ENCODE measurements at regions not wholly inside any gene's neighbourhood (a gene's known extent, or its start where the extent isn't known, plus 50 kb on each side); places are given as distances from the start of the nearest gene placed in this dataset.

GRCh38 chr20:60252866-60253265 is 294.6 kb downstream of the CDH26 start:
- Histone ChIP-seq H3K27me3 (replicated peaks in 1 of 4; ENCODE audit: control insufficient read depth in 3 of 4, extremely low read depth in 1 of 4, insufficient read depth in 3 of 4, low read length in 3 of 4) (peaks cover 0 to 2% (median 0%) of the 10 kb centered on the region in 4 experiments; a peak in 2 of 7 replicates), H3K9ac (replicated peaks in 1 of 4; ENCODE audit: extremely low read depth in 1 of 4, low read depth in 3 of 4, low read length in 3 of 4) (no peak overlapping the region), H3K36me3 (ENCODE audit: control insufficient read depth in 2 of 4, insufficient read depth in 4 of 4, low read length in 3 of 4) (no peaks in the 10 kb centered on the region), H4K5ac (ENCODE audit: insufficient read length, low read depth, low read length) (no peak overlapping the region), H3K23me2 (ENCODE audit: low read depth, low read length) (no peaks in the 10 kb centered on the region), H4K8ac (ENCODE audit: extremely low read depth, insufficient read depth, low read length) (no peak overlapping the region), H3K27ac (ENCODE audit: low read depth, low read length) (no peak overlapping the region), H4K91ac (replicated peaks; ENCODE audit: insufficient read length, low read length) (no peak overlapping the region), H2AFZ (ENCODE audit: low read length) (no peak overlapping the region), H3K18ac (ENCODE audit: extremely low read depth, low read length) (no peak overlapping the region), H3K4ac (replicated peaks; ENCODE audit: insufficient read length, low read depth, low read length) (no peak overlapping the region), H3K14ac (ENCODE audit: insufficient read length) (no peak overlapping the region), H2BK5ac (ENCODE audit: low read depth, low read length) (no peak overlapping the region), H3K4me1 (replicated peaks in 1 of 4; ENCODE audit: control insufficient read depth in 3 of 4, insufficient read depth in 4 of 4, low read length in 3 of 4) (peaks cover 0 to 4% (median 1%) of the 10 kb centered on the region in 4 experiments; a peak in 2 of 7 replicates), H3K4me2 (ENCODE audit: insufficient read depth in 1 of 2, low read depth in 2 of 2, low read length in 2 of 2) (no peak overlapping the region), H2BK20ac (ENCODE audit: low read length) (no peak overlapping the region), H3K79me1 (ENCODE audit: low read depth, low read length) (no peaks in the 10 kb centered on the region), H4K20me1 (replicated peaks in 1 of 2; ENCODE audit: control insufficient read depth in 1 of 2, insufficient read depth in 2 of 2, low read length in 2 of 2) (no peaks in the 10 kb centered on the region), H3K56ac (replicated peaks; ENCODE audit: insufficient read length, low read depth, low read length) (no peak overlapping the region), H3K4me3 (ENCODE audit: extremely low read depth in 1 of 4, insufficient read depth in 2 of 4, low read depth in 3 of 4, low read length in 4 of 4) (no peak overlapping the region), H2BK120ac (replicated peaks; ENCODE audit: low read depth, low read length) (no peak overlapping the region), H2AK5ac (ENCODE audit: low read depth, low read length) (no peak overlapping the region), H3K79me2 (ENCODE audit: control insufficient read depth in 1 of 2, insufficient read depth in 2 of 2, low read length in 2 of 2) (no peaks in the 10 kb centered on the region), H2BK12ac (ENCODE audit: low read depth, low read length) (no peak overlapping the region), H3K9me3 (ENCODE audit: insufficient read depth in 2 of 2, low read depth in 1 of 2, low read length in 1 of 2) (peaks cover 0 to 9% of the 10 kb centered on the region in 2 experiments; a peak in 1 of 4 replicates), H3K23ac (ENCODE audit: insufficient read length) (no peak overlapping the region), H2BK15ac (ENCODE audit: low read length) (no peak overlapping the region)
- ChIA-PET POLR2A (ENCODE audit: partially characterized antibody) (no interaction called here), CTCF (ENCODE audit: partially characterized antibody) (interaction anchor here (0.7 to 1.6 kb wide), 2 partner anchors 11 to 277 kb away, joined by 3 to 8 read pairs; no protein-coding TSS in a partner anchor)
- no peak for FAIRE-seq
- DNase-seq (ENCODE audit: low read depth in 1 of 2, low spot score in 2 of 2) = no peak
- TF ChIP-seq GABPA (IDR thresholded peaks at IDR 0.05; ENCODE audit: borderline replicate concordance, insufficient read depth, low read length) (no peak), HDAC6 (IDR thresholded peaks at IDR 0.05; ENCODE audit: low read depth, low read length) (no peak), EZH2 (IDR thresholded peaks at IDR 0.05; ENCODE audit: low read depth, low read length, severe bottlenecking) (no peak), PHF8 (conservative IDR thresholded peaks at IDR 0.05; ENCODE audit: low read depth, low read length) (no peak), CHD1 (IDR thresholded peaks at IDR 0.05; ENCODE audit: low read depth, low read length) (no peak), RFX5 (IDR thresholded peaks at IDR 0.05; ENCODE audit: borderline replicate concordance, low read depth, low read length) (no peak), KDM4A (IDR thresholded peaks at IDR 0.05; ENCODE audit: low read depth, low read length, severe bottlenecking) (no peak), MAFK (IDR thresholded peaks at IDR 0.05; ENCODE audit: low read depth, low read length) (no peak), SP1 (IDR thresholded peaks at IDR 0.05; ENCODE audit: low read depth, low read length) (no peak), EGR1 (IDR thresholded peaks at IDR 0.05; ENCODE audit: borderline replicate concordance, low read depth, low read length) (no peak), SP2 (IDR thresholded peaks at IDR 0.05; ENCODE audit: low read length) (no peak)
- WGBS, 2 experiments (ENCODE audit: extremely low coverage in 1 of 2, insufficient coverage in 1 of 2, insufficient read length in 1 of 2, insufficient replicate concordance in 2 of 2, low coverage in 1 of 2, low lambda C conversion rate in 2 of 2, missing lambda C conversion rate in 1 of 2) = 81% methylated on average over 2 of the region's 2 CpGs; no CpG with 5 or more reads in 1 of the 2 experiments

All from H1 (cell line).